ENCODE measurements at regions not wholly inside any gene's neighbourhood (a gene's known extent, or its start where the extent isn't known, plus 50 kb on each side); places are given as distances from the start of the nearest gene placed in this dataset.

DNA sequence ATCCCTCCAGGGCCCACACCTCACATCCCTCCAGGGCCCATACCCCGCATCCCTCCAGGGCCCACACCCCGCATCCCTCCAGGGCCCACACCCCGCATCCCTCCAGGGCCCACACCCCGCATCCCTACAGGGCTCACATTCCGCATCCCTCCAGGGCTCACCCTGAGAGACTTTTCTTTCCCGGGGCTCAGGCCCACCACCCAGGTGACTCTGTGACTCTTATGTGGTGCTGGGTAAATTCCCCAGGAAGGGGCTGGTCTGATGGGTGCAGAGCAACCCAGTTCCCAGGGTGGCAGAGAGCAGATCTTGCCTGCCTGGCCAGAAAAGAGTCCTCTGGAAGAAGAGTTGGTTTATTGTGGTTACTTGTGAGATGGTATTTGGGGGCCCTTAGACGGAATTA, 290.7 kb downstream of the TCERG1L start:
- TF ChIP-seq, protein P1, sequence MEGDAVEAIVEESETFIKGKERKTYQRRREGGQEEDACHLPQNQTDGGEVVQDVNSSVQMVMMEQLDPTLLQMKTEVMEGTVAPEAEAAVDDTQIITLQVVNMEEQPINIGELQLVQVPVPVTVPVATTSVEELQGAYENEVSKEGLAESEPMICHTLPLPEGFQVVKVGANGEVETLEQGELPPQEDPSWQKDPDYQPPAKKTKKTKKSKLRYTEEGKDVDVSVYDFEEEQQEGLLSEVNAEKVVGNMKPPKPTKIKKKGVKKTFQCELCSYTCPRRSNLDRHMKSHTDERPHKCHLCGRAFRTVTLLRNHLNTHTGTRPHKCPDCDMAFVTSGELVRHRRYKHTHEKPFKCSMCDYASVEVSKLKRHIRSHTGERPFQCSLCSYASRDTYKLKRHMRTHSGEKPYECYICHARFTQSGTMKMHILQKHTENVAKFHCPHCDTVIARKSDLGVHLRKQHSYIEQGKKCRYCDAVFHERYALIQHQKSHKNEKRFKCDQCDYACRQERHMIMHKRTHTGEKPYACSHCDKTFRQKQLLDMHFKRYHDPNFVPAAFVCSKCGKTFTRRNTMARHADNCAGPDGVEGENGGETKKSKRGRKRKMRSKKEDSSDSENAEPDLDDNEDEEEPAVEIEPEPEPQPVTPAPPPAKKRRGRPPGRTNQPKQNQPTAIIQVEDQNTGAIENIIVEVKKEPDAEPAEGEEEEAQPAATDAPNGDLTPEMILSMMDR (IDR thresholded peaks at IDR 0.05): no peak
- no peak overlapping the region for H3K4me3 ChIP-seq
- H3K36me3 ChIP-seq (ENCODE audit: low read depth): no peaks in the 10 kb centered on the region
- H3K9me3 ChIP-seq: peaks cover 2% of the 10 kb centered on the region
- no peaks in the 10 kb centered on the region for H3K4me1 ChIP-seq (ENCODE audit: low read depth)
- intact Hi-C loops (cut with DNase I, micrococcal nuclease): no loop called here
- ATAC-seq (no peak), DNase-seq (no peak)

DNA sequence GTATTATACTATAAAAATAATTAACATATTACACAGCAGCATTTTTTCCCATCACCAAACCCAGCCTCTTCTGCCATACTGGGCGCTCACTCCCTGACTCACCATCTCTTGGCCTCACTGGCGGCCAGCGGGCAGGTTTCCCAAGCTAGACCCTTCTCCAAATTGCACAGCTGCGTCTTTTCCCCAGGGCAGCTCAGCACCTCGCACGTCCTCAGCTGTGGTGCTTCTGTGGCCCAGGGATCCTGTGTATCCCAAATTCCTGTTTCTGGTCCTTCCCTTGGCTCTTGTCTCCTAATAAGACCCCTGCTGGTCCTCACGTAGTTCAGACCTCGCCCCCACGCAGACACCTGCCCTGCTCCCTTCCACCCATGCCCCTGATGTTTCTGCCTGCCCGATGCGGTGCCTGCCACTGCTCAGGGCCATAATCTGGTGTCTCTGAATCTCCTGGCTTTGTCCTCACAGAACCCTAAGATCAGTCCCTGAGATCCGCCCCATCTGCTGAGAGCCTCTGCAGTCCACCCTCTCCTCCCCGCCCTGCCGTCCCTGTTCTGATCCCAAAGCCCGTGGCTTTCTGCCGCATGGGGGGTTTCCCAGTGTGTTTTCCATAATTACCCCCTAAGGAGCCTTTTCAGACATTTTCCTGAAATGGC, 290.1 kb downstream of the TCERG1L start:
- H3K9me3 ChIP-seq: peaks cover under 1% of the 10 kb centered on the region
- ATAC-seq: no peak
- no peaks in the 10 kb centered on the region for H3K36me3 ChIP-seq (ENCODE audit: low read depth)
- no peak overlapping the region for H3K4me3 ChIP-seq
- no peaks in the 10 kb centered on the region for H3K4me1 ChIP-seq (ENCODE audit: low read depth)
- DNase-seq: no peak
- intact Hi-C loops (cut with DNase I, micrococcal nuclease): no loop called here
- TF ChIP-seq, protein P1 (IDR thresholded peaks at IDR 0.05): no peak

DNA sequence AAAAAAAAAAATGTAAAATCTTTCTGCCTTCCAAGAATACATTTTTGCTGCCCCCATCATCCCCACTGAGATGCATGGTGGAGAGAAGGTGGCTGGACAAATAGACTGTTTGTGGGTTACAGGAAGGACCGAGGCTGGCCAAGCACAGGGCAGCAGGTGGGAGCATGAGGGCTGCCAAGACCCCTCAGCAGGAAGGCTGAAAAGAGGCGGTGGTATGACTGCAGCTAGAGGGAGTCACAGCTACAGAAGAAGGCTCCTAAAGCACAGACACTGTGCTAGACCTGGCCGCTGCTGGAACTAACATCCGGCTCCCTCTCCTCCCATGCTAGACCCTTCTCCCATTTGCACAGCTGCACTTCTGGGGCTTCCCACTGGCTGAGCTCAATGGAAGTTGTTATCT, 289.6 kb downstream of the TCERG1L start:
- ATAC-seq (no peak), DNase-seq (no peak)
- TF ChIP-seq, protein P1 (IDR thresholded peaks at IDR 0.05): no peak

DNA sequence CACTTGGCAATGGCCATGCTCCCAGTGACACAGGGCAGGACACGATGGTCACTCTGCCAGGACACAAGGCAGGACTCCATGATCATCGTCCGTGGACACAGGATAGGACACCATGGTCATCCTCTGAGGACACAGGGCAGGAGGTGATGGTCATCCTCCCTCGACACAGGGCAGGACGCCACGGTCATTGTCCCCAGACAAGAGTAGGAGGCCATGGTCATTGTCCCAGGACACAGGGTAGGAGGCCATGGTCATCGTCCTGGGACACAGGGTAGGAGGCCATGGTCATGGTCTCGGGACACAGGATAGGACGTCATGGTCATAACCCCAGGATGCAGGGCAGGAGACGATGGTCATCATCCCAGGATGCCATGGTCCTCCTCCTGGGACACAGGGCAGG, 289.2 kb downstream of the TCERG1L start:
- Histone ChIP-seq H3K4me3 (no peak overlapping the region), H3K9me3 (no peaks in the 10 kb centered on the region), H3K36me3 (ENCODE audit: low read depth) (no peaks in the 10 kb centered on the region), H3K4me1 (ENCODE audit: low read depth) (no peaks in the 10 kb centered on the region)
- ATAC-seq: no peak
- no peak for DNase-seq
- TF ChIP-seq, protein P1 (IDR thresholded peaks at IDR 0.05): no peak
- intact Hi-C loops (cut with DNase I, micrococcal nuclease): no loop called here

More for the DNA sequence above, 289.6 kb downstream of the TCERG1L start:
- intact Hi-C loops (cut with DNase I, micrococcal nuclease): no loop called here
- no peak overlapping the region for H3K4me3 ChIP-seq
- H3K9me3 ChIP-seq: no peaks in the 10 kb centered on the region
- H3K4me1 ChIP-seq (ENCODE audit: low read depth): no peaks in the 10 kb centered on the region
- no peaks in the 10 kb centered on the region for H3K36me3 ChIP-seq (ENCODE audit: low read depth)

DNA sequence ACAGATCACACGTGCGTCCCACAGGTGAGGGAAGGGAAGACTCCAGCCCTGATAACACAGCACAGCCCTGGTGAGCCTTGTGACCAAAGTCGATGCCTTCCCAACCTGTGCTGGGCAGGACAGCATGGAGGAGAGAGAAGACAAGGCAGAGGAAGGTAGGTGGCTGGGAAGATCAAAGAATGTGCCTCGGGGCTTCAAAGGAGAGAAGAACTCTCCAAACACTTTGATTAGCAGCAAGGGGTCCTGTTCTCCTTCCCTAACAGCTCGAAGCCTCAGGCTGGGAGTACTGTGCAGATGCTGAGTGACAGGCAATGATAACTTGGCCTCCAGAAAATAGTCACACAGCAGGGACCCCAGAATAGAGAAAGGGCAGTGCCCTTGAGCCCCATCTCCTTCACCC, 288.5 kb downstream of the TCERG1L start:
- no peaks in the 10 kb centered on the region for H3K9me3 ChIP-seq
- ATAC-seq: no peak
- no peak overlapping the region for H3K4me3 ChIP-seq
- H3K36me3 ChIP-seq (ENCODE audit: low read depth): no peaks in the 10 kb centered on the region
- TF ChIP-seq, protein P1 (IDR thresholded peaks at IDR 0.05): no peak
- no peaks in the 10 kb centered on the region for H3K4me1 ChIP-seq (ENCODE audit: low read depth)
- intact Hi-C loops (cut with DNase I, micrococcal nuclease): no loop called here
- no peak for DNase-seq
